Loucy (cell line): ENCODE measurements at regions not wholly inside any gene's neighbourhood (a gene's known extent, or its start where the extent isn't known, plus 50 kb on each side); places are given as distances from the start of the nearest gene placed in this dataset.

Experiments used
- H2AFZ ChIP-seq: fragments of 200-600 bp; sonication (generic); 2 replicates; pipeline ENCODE4 v1.6.0; 2016; ENCODE audit warnings: antibody characterized with exemption, mild to moderate bottlenecking, low read length, moderate library complexity
- H3F3A ChIP-seq: fragments of 200-600 bp; 2 replicates; pipeline ENCODE4 v1.6.0; 2016; ENCODE audit warnings: antibody characterized with exemption, low read depth, mild to moderate bottlenecking
- H3K27me3 ChIP-seq: fragments of 200-600 bp; sonication (generic); 2 replicates; pipeline ENCODE4 v1.6.1; 2014; ENCODE audit warnings: low read length, mild to moderate bottlenecking; ENCODE audit not compliant: insufficient read depth, poor library complexity, severe bottlenecking
- H3K36me3 ChIP-seq: fragments of 200-600 bp; sonication (generic); 2 replicates; pipeline ENCODE4 v1.6.1; 2016; ENCODE audit warnings: low read length; ENCODE audit not compliant: insufficient read depth
- H3K4me1 ChIP-seq: fragments of 200-600 bp; sonication (generic); 2 replicates; pipeline ENCODE4 v1.5.1; 2014; ENCODE audit warnings: low read length, mild to moderate bottlenecking; ENCODE audit not compliant: insufficient read depth, poor library complexity, severe bottlenecking
- H3K4me2 ChIP-seq: fragments of 200-600 bp; sonication (generic); 2 replicates; pipeline ENCODE4 v1.6.0; 2014; ENCODE audit warnings: antibody characterized with exemption, low read length, low read depth, mild to moderate bottlenecking; ENCODE audit not compliant: poor library complexity, severe bottlenecking
- H3K4me3 ChIP-seq: fragments of 200-600 bp; sonication (generic); 2 replicates; pipeline ENCODE4 v1.5.1; 2014; ENCODE audit warnings: low read length, mild to moderate bottlenecking, mixed read lengths; ENCODE audit not compliant: poor library complexity, severe bottlenecking
- H3K79me2 ChIP-seq: fragments of 200-600 bp; sonication (generic); 2 replicates; pipeline ENCODE4 v1.6.1; 2014; ENCODE audit warnings: low read length; ENCODE audit not compliant: insufficient read depth
- H3K9ac ChIP-seq: fragments of 200-600 bp; sonication (generic); 2 replicates; pipeline ENCODE4 v1.6.0; 2014; ENCODE audit warnings: mild to moderate bottlenecking, low read depth, low read length, moderate library complexity; ENCODE audit not compliant: poor library complexity, severe bottlenecking
- H3K9me2 ChIP-seq: fragments of 200-600 bp; sonication (generic); replicated peaks from 2 replicates; pipeline ENCODE4 v1.6.1; 2016; ENCODE audit warnings: low read depth, low read length, mixed read lengths
- H3K9me3 ChIP-seq: fragments of 200-600 bp; sonication (generic); 2 replicates; pipeline ENCODE4 v1.6.1; 2014; ENCODE audit warnings: mild to moderate bottlenecking, antibody characterized with exemption, low read length, low read depth; ENCODE audit not compliant: insufficient read depth
- H4K20me1 ChIP-seq: fragments of 200-600 bp; sonication (generic); 2 replicates; pipeline ENCODE4 v1.6.0; 2014; ENCODE audit warnings: antibody characterized with exemption, low read length, mild to moderate bottlenecking; ENCODE audit not compliant: insufficient read depth, poor library complexity, severe bottlenecking
- EZH2phosphoT487 ChIP-seq: fragments of 200-600 bp; IDR thresholded peaks from 2 replicates; pipeline ENCODE4 v1.6.1; 2018; ENCODE audit warnings: antibody characterized with exemption, mild to moderate bottlenecking, moderate library complexity, borderline replicate concordance
- TF ChIP-seq, protein P1 (sequence below): fragments of 200-600 bp; sonication (generic); conservative IDR thresholded peaks from 2 replicates; pipeline ENCODE4 v1.5.1; 2014; ENCODE audit warnings: mild to moderate bottlenecking, antibody characterized with exemption, low read length

DNA sequence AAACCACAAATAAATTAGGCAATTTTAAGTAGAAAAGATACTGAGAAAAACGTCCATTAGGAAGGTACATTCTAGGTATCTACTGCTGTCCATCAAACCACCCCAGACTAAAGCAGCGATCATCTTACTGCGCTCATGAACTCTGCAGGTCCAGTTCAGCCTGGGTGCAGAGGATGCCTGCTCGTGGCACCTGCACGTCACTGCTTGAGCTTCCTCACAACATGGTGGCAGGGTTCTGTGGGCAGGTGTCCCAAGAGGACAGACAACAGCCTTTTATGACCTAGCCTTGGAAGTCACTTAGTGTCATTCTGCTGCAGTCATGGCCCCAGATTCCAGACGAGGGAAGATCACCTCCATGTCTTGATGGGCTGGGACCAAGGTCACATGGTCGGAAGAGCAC, 93.4 kb downstream of the MICALL2 start:
- no peaks in the 10 kb centered on the region for H3K9me3 ChIP-seq
- H3K4me2 ChIP-seq: no peak overlapping the region
- H2AFZ ChIP-seq: no peak overlapping the region
- no peaks in the 10 kb centered on the region for H3K79me2 ChIP-seq
- TF ChIP-seq, protein P1, sequence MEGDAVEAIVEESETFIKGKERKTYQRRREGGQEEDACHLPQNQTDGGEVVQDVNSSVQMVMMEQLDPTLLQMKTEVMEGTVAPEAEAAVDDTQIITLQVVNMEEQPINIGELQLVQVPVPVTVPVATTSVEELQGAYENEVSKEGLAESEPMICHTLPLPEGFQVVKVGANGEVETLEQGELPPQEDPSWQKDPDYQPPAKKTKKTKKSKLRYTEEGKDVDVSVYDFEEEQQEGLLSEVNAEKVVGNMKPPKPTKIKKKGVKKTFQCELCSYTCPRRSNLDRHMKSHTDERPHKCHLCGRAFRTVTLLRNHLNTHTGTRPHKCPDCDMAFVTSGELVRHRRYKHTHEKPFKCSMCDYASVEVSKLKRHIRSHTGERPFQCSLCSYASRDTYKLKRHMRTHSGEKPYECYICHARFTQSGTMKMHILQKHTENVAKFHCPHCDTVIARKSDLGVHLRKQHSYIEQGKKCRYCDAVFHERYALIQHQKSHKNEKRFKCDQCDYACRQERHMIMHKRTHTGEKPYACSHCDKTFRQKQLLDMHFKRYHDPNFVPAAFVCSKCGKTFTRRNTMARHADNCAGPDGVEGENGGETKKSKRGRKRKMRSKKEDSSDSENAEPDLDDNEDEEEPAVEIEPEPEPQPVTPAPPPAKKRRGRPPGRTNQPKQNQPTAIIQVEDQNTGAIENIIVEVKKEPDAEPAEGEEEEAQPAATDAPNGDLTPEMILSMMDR: no peak
- no peak for TF ChIP-seq EZH2phosphoT487
- no peak overlapping the region for H3K4me3 ChIP-seq
- H3K9ac ChIP-seq: no peak overlapping the region
- no peaks in the 10 kb centered on the region for H3K27me3 ChIP-seq
- H3K9me2 ChIP-seq: no peaks in the 10 kb centered on the region
- H3K36me3 ChIP-seq: no peaks in the 10 kb centered on the region
- no peaks in the 10 kb centered on the region for H3K4me1 ChIP-seq
- H4K20me1 ChIP-seq: no peaks in the 10 kb centered on the region
- no peaks in the 10 kb centered on the region for H3F3A ChIP-seq

DNA sequence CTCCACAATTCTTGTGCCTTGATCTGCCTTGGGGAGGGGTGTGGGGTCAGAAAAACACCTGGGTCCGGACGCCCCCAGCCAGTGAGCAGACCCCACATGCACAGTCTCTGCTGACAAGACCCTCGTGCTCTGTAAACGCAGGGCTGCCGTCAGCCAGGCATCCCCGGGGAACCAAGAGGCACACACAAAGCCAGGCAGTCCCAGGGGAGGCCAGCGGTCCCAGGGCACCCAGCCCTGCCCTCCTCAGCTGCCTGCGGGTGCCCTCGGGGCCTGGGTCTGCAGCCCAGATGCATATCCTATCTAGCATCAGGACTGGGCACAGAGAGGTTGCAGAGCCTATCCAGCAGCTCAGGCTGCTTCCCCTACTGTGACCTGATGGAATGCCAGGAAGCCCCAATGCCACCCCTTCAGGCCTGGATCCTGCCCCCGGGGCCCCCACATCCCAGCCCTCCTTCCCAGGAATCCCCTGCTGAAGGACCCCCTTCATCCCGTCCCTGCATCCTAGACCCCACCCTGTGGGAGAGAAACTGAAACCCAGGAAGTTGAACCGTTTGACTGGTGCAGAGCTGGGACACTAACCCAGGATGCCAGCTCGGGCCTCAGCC, 92.4 kb downstream of the MICALL2 start:
- TF ChIP-seq, protein P1: no peak
- TF ChIP-seq EZH2phosphoT487: no peak
- H3K9me3 ChIP-seq: no peaks in the 10 kb centered on the region
- no peak overlapping the region; the same call in 1 of the 2 replicates for H2AFZ ChIP-seq
- H4K20me1 ChIP-seq: no peaks in the 10 kb centered on the region
- H3K79me2 ChIP-seq: no peaks in the 10 kb centered on the region
- no peaks in the 10 kb centered on the region for H3K9me2 ChIP-seq
- no peaks in the 10 kb centered on the region for H3K4me1 ChIP-seq
- no peaks in the 10 kb centered on the region for H3F3A ChIP-seq
- no peak overlapping the region for H3K4me2 ChIP-seq
- H3K9ac ChIP-seq: no peak overlapping the region
- H3K27me3 ChIP-seq: no peaks in the 10 kb centered on the region
- no peaks in the 10 kb centered on the region for H3K36me3 ChIP-seq
- H3K4me3 ChIP-seq: no peak overlapping the region

DNA sequence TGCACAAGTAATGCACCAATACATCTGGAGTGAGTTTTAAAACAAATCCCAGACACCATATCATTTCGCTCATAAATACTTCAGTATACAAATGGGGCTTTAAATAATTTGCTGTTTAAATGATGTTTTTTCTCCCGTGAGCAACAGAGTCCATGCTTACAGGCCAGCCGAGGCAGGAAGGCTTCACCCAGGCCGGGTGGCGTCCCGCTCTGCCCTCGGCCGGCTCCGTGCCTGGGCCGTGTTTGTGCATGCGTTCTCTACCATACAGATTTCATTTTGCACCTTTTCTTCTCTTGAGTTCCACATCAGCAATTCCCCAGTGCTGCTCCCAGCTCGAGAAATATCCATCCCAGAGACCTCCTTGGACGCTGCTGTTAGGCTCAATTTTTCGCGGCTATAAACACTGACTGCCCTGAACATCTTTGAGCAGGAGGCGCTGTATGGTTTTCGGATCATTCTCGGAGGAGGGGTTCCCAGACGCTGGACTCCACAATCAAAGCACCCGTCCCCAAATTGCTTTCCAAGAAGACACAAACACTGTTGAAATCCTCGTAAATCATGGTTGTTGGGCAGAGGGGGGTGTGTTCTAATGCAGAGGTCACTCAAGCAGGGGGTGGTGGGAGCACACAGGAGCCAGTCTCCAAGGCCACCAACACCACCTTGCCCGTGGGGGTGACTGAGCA, 91.6 kb downstream of the MICALL2 start:
- Histone ChIP-seq H3K27me3 (no peaks in the 10 kb centered on the region), H3K4me3 (no peak overlapping the region), H3K36me3 (no peaks in the 10 kb centered on the region), H3K4me1 (no peaks in the 10 kb centered on the region), H3K9me3 (no peaks in the 10 kb centered on the region), H3K4me2 (no peak overlapping the region), H2AFZ (no peak overlapping the region), H3K79me2 (no peaks in the 10 kb centered on the region), H3K9me2 (no peaks in the 10 kb centered on the region), H3K9ac (no peak overlapping the region), H3F3A (no peaks in the 10 kb centered on the region), H4K20me1 (no peaks in the 10 kb centered on the region)
- TF ChIP-seq, protein P1: no peak
- no peak for TF ChIP-seq EZH2phosphoT487
